ENCODE measurements at regions not wholly inside any gene's neighbourhood (a gene's known extent, or its start where the extent isn't known, plus 50 kb on each side); places are given as distances from the start of the nearest gene placed in this dataset.

DNA sequence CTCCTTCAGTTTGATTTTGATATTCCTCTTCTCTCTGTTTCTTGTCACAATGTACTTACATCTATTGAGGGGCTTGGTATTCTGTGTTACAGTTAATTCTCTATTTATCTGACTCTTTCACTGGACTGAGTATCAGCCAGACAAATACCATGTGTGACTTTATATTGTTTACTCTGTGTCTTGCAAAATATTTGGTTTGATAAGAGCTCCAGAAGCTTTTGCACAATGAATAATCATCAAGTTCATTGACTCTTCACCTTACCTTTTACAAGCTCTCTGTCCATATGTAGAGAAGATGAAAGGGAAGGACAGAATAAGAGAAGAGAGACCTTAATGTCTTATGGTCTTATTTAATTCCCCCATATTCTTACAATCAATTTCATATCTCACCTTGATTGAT is 877.7 kb upstream of the CDH8 start:
- Histone ChIP-seq H3K27ac (ENCODE audit: low read length) (no peak overlapping the region), H3K4me1 (ENCODE audit: control insufficient read depth, insufficient read depth, low read length) (no peaks in the 10 kb centered on the region), H3K27me3 (ENCODE audit: control insufficient read depth, insufficient read depth, low read length) (no peaks in the 10 kb centered on the region), H3K4me3 (ENCODE audit: low read length) (no peak overlapping the region), H3K9me3 (ENCODE audit: control insufficient read depth, low read depth, low read length) (no peaks in the 10 kb centered on the region), H3K36me3 (ENCODE audit: control insufficient read depth, insufficient read depth, low read length) (no peaks in the 10 kb centered on the region)
- DNase-seq = no peak

DNA sequence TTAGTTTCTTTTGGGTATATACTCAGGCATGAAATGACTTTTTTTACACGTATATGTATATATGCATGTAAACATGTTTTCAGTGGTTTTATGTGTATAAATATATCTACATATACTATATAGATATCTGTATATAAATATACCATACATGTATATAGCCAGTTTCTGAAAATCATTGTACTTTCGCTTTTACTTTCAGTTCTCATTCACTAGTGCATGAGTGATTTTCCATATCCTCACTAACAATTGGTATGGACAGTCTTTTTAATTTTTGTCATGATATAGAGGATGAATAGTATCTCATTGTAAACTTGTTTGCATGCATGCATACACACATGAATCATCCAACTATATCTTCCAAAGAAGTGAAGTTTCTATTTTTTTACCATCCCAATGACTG is 877.1 kb upstream of the CDH8 start:
- WGBS (ENCODE audit: insufficient coverage, low lambda C conversion rate) = 89% methylated on average over 2 of the region's 2 CpGs
- no peak for DNase-seq
- Histone ChIP-seq H3K27me3 (ENCODE audit: control insufficient read depth, insufficient read depth, low read length) (no peaks in the 10 kb centered on the region), H3K4me1 (ENCODE audit: control insufficient read depth, insufficient read depth, low read length) (no peaks in the 10 kb centered on the region), H3K27ac (ENCODE audit: low read length) (no peak overlapping the region), H3K36me3 (ENCODE audit: control insufficient read depth, insufficient read depth, low read length) (no peaks in the 10 kb centered on the region), H3K4me3 (ENCODE audit: low read length) (no peak overlapping the region), H3K9me3 (ENCODE audit: control insufficient read depth, low read depth, low read length) (no peaks in the 10 kb centered on the region)

DNA sequence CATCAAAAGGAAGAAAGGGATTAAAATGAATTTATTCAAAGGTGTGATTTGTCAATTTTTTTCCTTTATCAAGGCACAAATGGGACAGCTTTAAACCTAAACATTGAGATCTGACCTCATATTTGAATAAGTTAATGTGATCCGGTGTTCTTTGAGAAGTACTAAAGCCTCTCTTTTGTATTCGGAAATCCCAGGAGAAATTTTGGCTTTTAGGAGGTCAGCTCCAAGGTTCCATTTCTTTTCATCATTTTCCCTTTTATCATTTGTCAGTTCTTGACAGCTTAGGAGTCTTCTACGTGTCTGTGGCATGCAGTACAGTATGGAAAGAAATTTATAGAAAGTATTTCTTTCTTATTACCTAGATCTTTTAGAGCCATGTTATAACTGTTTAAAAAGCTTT is 873.4 kb upstream of the CDH8 start:
- no peaks in the 10 kb centered on the region for H3K4me1 ChIP-seq (ENCODE audit: control insufficient read depth, insufficient read depth, low read length)
- no peak overlapping the region for H3K27ac ChIP-seq (ENCODE audit: low read length)
- no peaks in the 10 kb centered on the region for H3K36me3 ChIP-seq (ENCODE audit: control insufficient read depth, insufficient read depth, low read length)
- no peak for DNase-seq
- H3K9me3 ChIP-seq (ENCODE audit: control insufficient read depth, low read depth, low read length) = no peaks in the 10 kb centered on the region
- no peak overlapping the region for H3K4me3 ChIP-seq (ENCODE audit: low read length)
- WGBS (ENCODE audit: insufficient coverage, low lambda C conversion rate) = 79% methylated on average over 3 of the region's 3 CpGs
- no peaks in the 10 kb centered on the region for H3K27me3 ChIP-seq (ENCODE audit: control insufficient read depth, insufficient read depth, low read length)

DNA sequence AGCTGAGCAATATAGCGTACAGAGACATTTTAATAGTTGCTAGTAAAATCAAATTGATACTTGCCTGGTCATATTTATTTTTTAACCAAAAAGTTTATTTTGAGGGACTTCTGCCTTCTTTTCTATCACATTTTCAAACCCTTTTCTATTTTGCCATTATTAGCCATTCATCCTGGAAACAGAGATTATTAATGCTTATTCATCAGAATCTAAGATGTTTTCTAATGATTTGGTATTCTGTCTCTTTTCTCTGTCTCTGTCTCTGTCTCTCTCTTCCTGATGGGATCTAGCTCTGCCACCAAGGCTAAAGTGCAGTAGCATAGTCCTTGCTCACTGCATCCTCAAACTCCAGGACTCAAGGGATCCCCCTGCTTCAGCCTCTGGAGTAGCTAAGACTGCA is 871.3 kb upstream of the CDH8 start:
- H3K27ac ChIP-seq (ENCODE audit: low read length) = no peak overlapping the region
- no peaks in the 10 kb centered on the region for H3K27me3 ChIP-seq (ENCODE audit: control insufficient read depth, insufficient read depth, low read length)
- H3K36me3 ChIP-seq (ENCODE audit: control insufficient read depth, insufficient read depth, low read length) = no peaks in the 10 kb centered on the region
- DNase-seq = no peak
- no peaks in the 10 kb centered on the region for H3K9me3 ChIP-seq (ENCODE audit: control insufficient read depth, low read depth, low read length)
- H3K4me3 ChIP-seq (ENCODE audit: low read length) = no peak overlapping the region
- no peaks in the 10 kb centered on the region for H3K4me1 ChIP-seq (ENCODE audit: control insufficient read depth, insufficient read depth, low read length)
- WGBS (ENCODE audit: insufficient coverage, low lambda C conversion rate) = no CpG with 5 or more reads among the region's 1 CpG

DNA sequence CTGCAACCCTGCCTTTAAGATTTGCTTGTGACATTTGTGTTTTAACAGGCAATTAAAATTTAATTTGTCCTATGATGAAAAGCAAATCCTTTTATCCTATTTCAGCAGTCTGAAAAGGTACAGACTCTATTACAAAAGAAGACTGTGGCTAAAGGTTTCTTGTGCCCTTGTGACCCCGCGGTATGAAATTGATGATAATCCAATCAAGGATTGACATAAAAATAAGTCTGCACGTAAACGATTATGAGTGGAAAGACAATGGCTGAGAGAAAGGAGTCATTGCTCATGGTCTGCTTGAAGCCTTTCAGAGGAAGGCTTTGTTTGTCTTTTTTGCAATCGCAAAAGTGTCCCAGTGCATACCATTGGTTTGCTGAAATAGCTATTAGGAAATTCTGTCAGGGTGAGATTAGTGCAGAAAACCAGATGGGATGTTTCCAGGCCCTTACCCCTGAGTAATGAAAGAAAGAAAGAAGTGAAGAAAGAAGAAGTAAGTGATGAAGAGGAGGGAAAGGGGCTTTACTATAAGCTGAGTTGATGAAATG is 867.8 kb upstream of the CDH8 start:
- no peak overlapping the region for H3K27ac ChIP-seq (ENCODE audit: low read length)
- H3K9me3 ChIP-seq (ENCODE audit: control insufficient read depth, low read depth, low read length) = no peaks in the 10 kb centered on the region
- DNase-seq = no peak
- H3K4me3 ChIP-seq (ENCODE audit: low read length) = no peak overlapping the region
- 63% methylated on average over 4 of the region's 5 CpGs for WGBS (ENCODE audit: insufficient coverage, low lambda C conversion rate)
- no peaks in the 10 kb centered on the region for H3K36me3 ChIP-seq (ENCODE audit: control insufficient read depth, insufficient read depth, low read length)
- no peaks in the 10 kb centered on the region for H3K4me1 ChIP-seq (ENCODE audit: control insufficient read depth, insufficient read depth, low read length)
- H3K27me3 ChIP-seq (ENCODE audit: control insufficient read depth, insufficient read depth, low read length) = no peaks in the 10 kb centered on the region

DNA sequence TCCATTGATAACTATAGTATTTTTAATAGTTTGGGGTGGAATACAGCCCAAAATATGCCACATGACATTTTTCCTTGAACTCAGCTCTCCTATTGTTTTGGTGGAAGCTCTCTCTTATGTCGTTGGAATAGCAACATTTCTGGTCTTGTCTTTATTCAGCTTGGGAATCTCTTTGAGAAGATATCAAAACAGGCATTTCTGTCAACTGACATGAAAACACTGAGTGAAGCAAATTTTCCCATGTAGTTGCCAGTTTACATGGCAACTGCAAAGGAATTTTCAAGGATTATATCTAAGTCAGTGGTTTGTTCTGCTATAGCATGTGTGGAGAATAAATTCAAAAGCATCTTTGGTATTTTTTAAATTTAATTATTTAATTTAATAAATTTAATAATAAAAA is 863.5 kb upstream of the CDH8 start:
- 83% methylated on average over 1 of the region's 1 CpG for WGBS (ENCODE audit: insufficient coverage, low lambda C conversion rate)
- H3K27me3 ChIP-seq (ENCODE audit: control insufficient read depth, insufficient read depth, low read length) = no peaks in the 10 kb centered on the region
- H3K9me3 ChIP-seq (ENCODE audit: control insufficient read depth, low read depth, low read length) = no peaks in the 10 kb centered on the region

DNA sequence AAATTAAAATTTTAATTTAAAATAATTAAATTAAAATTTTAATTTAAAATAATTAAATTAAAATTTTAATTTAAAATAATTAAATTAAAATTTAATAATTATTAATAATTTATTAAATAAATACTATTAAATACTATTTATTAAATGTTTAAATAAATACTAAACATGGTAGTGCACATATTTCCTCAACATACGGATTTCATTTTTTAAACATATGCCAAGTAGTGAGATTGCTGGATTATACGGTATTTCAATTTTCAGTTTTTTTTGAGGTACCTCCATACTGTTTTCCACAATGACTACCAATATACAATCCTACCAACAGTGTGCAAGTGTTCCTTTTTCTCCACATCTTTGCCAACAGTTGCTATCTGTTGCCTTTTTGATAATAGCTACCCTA is 852.9 kb upstream of the CDH8 start:
- WGBS (ENCODE audit: insufficient coverage, low lambda C conversion rate) = 100% methylated on average over 1 of the region's 2 CpGs
- H3K9me3 ChIP-seq (ENCODE audit: control insufficient read depth, low read depth, low read length) = no peaks in the 10 kb centered on the region
- H3K27ac ChIP-seq (ENCODE audit: low read length) = no peak overlapping the region
- no peaks in the 10 kb centered on the region for H3K36me3 ChIP-seq (ENCODE audit: control insufficient read depth, insufficient read depth, low read length)
- no peaks in the 10 kb centered on the region for H3K4me1 ChIP-seq (ENCODE audit: control insufficient read depth, insufficient read depth, low read length)
- H3K27me3 ChIP-seq (ENCODE audit: control insufficient read depth, insufficient read depth, low read length) = no peaks in the 10 kb centered on the region
- DNase-seq = no peak
- H3K4me3 ChIP-seq (ENCODE audit: low read length) = no peak overlapping the region

More for the DNA sequence above, 863.5 kb upstream of the CDH8 start:
- no peak for DNase-seq
- no peaks in the 10 kb centered on the region for H3K4me1 ChIP-seq (ENCODE audit: control insufficient read depth, insufficient read depth, low read length)
- H3K4me3 ChIP-seq (ENCODE audit: low read length) = no peak overlapping the region
- no peak overlapping the region for H3K27ac ChIP-seq (ENCODE audit: low read length)
- H3K36me3 ChIP-seq (ENCODE audit: control insufficient read depth, insufficient read depth, low read length) = no peaks in the 10 kb centered on the region

DNA sequence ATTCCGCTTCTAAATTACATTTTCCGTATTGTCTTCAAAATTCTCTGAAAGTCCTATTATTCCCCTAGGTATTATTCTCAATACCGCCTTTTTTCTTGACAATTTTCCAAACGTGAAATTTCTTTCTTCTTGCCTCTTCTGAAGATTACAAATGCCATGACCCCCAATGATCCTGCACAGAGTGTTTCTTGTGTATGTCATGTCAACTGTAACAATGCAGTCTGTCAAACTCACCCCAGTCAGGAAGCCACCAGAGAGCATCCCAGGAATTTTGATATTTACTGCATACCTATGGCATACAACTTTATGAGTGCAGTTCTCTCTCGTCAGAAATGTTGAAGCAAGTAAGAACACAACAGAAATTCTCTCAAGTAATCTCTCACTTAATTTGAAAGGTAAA is 847.3 kb upstream of the CDH8 start:
- no peak overlapping the region for H3K27ac ChIP-seq (ENCODE audit: low read length)
- H3K36me3 ChIP-seq (ENCODE audit: control insufficient read depth, insufficient read depth, low read length) = no peaks in the 10 kb centered on the region
- no peaks in the 10 kb centered on the region for H3K9me3 ChIP-seq (ENCODE audit: control insufficient read depth, low read depth, low read length)
- no peaks in the 10 kb centered on the region for H3K27me3 ChIP-seq (ENCODE audit: control insufficient read depth, insufficient read depth, low read length)
- 59% methylated on average over 4 of the region's 5 CpGs for WGBS (ENCODE audit: insufficient coverage, low lambda C conversion rate)
- H3K4me3 ChIP-seq (ENCODE audit: low read length) = no peak overlapping the region
- no peaks in the 10 kb centered on the region for H3K4me1 ChIP-seq (ENCODE audit: control insufficient read depth, insufficient read depth, low read length)
- no peak for DNase-seq

DNA sequence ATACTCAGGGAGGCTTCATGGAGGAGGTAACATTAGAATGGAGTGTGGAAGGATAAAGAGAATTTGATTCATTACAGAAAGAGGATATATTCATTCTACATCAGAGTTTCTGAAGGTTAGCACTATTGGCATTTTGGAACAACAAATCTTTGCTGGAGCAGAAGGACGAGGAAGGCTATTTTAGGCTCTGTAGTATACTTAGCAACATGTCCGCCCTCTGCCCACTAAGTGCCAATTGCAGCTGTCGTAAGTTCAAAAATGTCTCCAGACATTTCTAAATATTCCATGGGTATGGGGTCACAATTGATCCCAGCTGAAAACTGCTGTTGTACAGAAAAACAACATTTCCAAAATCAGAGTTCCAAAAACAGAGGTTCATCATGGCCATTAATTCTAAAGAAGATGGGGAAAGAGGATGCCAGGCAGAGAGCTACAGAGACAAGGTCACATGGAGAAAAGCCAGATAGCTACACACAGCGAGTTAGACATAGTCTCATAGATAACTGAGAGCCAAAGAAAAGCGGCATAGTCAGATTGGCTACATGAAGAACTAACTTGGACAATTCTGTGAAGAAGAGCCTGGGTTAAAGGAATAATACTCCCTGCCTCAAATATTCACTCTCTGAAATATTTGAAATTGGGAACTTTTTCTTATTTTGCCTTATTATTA is 846.4 kb upstream of the CDH8 start:
- H3K9me3 ChIP-seq (ENCODE audit: control insufficient read depth, low read depth, low read length) = no peaks in the 10 kb centered on the region
- H3K27me3 ChIP-seq (ENCODE audit: control insufficient read depth, insufficient read depth, low read length) = no peaks in the 10 kb centered on the region
- H3K36me3 ChIP-seq (ENCODE audit: control insufficient read depth, insufficient read depth, low read length) = no peaks in the 10 kb centered on the region
- DNase-seq = no peak
- H3K4me1 ChIP-seq (ENCODE audit: control insufficient read depth, insufficient read depth, low read length) = no peaks in the 10 kb centered on the region
- H3K4me3 ChIP-seq (ENCODE audit: low read length) = no peak overlapping the region
- H3K27ac ChIP-seq (ENCODE audit: low read length) = no peak overlapping the region
- WGBS (ENCODE audit: insufficient coverage, low lambda C conversion rate) = 93% methylated on average over 2 of the region's 5 CpGs

DNA sequence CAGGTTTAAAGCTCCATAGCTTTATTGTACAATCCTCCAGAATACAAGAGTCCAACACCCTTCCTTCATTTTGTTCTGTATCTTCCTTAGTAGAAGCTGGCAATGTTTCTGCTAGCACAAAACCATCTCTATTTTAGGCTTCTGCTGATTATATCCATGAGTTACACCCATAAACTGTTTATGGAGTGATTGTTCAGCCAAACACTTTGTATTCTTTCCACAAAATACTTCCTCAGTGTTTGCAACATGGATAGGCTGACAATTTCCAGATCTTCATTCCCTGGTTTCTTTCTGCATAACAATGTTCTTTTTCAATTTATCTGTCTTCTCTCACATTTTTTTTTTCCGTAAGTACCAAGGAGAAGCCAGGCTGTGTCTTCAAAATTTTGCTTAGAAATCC is 839.9 kb upstream of the CDH8 start:
- DNase-seq = no peak

DNA sequence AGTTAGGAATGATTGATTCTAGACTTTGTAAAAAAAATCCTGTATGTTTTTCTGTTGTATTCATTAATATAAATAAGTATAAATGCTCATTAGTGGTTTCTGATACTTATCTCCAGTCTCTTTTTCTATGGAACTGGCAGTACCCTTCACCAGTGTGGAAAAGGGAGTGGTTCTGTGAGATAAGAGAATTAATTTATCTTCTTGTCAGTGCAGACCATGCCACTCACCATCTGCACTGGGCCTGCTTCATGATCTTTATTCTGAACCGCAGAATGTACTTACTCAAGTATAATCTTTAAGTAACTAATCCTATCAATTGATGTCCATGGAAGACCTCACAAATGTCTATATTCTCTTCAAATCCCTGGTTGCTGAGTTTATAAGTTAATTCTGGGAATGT is 836.1 kb upstream of the CDH8 start:
- 40% methylated on average over 1 of the region's 1 CpG for WGBS (ENCODE audit: insufficient coverage, low lambda C conversion rate)

More for the DNA sequence above, 839.9 kb upstream of the CDH8 start:
- Histone ChIP-seq H3K27me3 (ENCODE audit: control insufficient read depth, insufficient read depth, low read length) (no peaks in the 10 kb centered on the region), H3K9me3 (ENCODE audit: control insufficient read depth, low read depth, low read length) (no peaks in the 10 kb centered on the region), H3K4me1 (ENCODE audit: control insufficient read depth, insufficient read depth, low read length) (no peaks in the 10 kb centered on the region), H3K4me3 (ENCODE audit: low read length) (no peak overlapping the region), H3K27ac (ENCODE audit: low read length) (no peak overlapping the region), H3K36me3 (ENCODE audit: control insufficient read depth, insufficient read depth, low read length) (no peaks in the 10 kb centered on the region)
- 82% methylated on average over 1 of the region's 1 CpG for WGBS (ENCODE audit: insufficient coverage, low lambda C conversion rate)

More for the DNA sequence above, 836.1 kb upstream of the CDH8 start:
- H3K9me3 ChIP-seq (ENCODE audit: control insufficient read depth, low read depth, low read length) = no peaks in the 10 kb centered on the region
- no peaks in the 10 kb centered on the region for H3K4me1 ChIP-seq (ENCODE audit: control insufficient read depth, insufficient read depth, low read length)
- DNase-seq = no peak
- H3K27ac ChIP-seq (ENCODE audit: low read length) = no peak overlapping the region
- no peak overlapping the region for H3K4me3 ChIP-seq (ENCODE audit: low read length)
- H3K27me3 ChIP-seq (ENCODE audit: control insufficient read depth, insufficient read depth, low read length) = no peaks in the 10 kb centered on the region
- H3K36me3 ChIP-seq (ENCODE audit: control insufficient read depth, insufficient read depth, low read length) = no peaks in the 10 kb centered on the region
